ENCODE measurements at regions not wholly inside any gene's neighbourhood (a gene's known extent, or its start where the extent isn't known, plus 50 kb on each side); places are given as distances from the start of the nearest gene placed in this dataset.
"Not testable (repeated sequence)": the region's sequence is repeated elsewhere in the genome, so short reads cannot be mapped to it uniquely, and the experiment has no call there.

DNA sequence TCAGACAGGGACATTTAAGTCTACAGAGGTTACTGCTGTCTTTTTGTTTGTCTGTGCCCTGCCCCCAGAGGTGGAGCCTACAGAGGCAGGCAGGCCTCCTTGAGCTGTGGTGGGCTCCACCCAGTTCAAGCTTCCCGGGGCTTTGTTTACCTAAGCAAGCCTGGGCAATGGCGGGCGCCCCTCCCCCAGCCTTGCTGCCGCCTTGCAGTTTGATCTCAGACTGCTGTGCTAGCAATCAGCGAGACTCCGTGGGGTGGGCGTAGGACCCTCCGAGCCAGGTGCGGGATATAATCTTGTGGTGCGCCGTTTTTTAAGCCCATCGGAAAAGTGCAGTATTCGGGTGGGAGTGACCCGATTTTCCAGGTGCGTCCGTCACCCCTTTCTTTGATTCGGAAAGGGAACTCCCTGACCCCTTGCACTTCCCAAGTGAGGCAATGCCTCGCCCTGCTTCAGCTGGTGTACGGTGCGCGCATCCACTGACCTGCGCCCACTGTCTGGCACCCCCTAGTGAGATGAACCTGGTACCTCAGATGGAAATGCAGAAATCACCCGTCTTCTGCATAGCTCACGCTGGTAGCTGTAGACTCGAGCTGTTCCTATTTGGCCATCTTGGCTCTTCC is 134.1 kb upstream of the KITLG start:
- H3K4me1 Mint-ChIP-seq; H3K27ac Mint-ChIP-seq; H3K36me3 Mint-ChIP-seq; DNase-seq (ENCODE audit: low spot score in 2 of 2); H3K9me3 Mint-ChIP-seq; ATAC-seq; H3K4me3 Mint-ChIP-seq: not testable (repeated sequence)

DNA sequence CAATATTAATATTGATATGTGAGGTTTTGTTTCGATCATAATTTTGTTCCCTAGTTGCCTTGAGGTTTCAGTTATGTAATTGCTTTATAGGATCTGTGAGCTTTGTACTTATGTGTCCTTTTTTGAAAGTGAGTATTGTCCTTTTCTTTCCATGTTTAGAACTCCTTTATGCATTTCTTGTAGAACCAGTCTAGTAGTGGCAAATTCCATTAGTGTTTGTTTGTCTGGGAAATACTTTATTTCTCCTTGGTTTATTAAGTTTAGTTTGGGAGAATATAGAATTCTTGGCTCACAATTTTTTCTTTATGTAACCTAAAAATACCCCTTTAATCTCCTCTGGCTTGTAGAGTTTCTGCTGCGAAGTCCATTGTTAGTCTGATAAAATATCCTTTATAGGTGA is 127.5 kb upstream of the KITLG start:
- H3K36me3 Mint-ChIP-seq, result no peaks in the 10 kb centered on the region
- no peak for DNase-seq (ENCODE audit: low spot score in 2 of 2)
- H3K4me1 Mint-ChIP-seq, result no peaks in the 10 kb centered on the region
- peaks cover 2% of the 10 kb centered on the region for H3K9me3 Mint-ChIP-seq
- no peak for ATAC-seq
- no peak overlapping the region for H3K4me3 Mint-ChIP-seq
- H3K27ac Mint-ChIP-seq, result no peak overlapping the region

DNA sequence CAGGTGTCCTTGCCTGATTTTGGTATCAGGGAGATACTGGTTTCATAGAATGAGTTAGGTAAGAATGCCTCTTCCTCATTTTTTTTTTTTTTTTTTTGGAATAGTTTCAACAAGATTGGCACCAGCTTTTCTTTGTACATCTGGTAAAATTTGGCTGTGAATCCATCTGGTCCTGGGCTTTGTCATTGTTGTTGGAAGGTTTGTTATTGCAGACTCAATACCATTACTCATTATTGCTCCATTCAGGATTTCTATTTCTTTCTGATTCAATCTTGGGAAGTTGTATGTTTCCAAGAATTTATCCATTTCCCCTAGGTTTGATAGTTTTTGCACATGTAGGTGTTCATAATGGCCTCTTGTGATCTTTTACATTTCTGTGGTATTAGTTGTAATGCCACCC is 126.0 kb upstream of the KITLG start:
- Mint-ChIP-seq H3K9me3 (peaks cover 2% of the 10 kb centered on the region), H3K4me3 (no peak overlapping the region), H3K27ac (no peak overlapping the region), H3K4me1 (no peaks in the 10 kb centered on the region), H3K36me3 (no peaks in the 10 kb centered on the region)
- ATAC-seq (no peak), DNase-seq (ENCODE audit: low spot score in 2 of 2) (no peak)

DNA sequence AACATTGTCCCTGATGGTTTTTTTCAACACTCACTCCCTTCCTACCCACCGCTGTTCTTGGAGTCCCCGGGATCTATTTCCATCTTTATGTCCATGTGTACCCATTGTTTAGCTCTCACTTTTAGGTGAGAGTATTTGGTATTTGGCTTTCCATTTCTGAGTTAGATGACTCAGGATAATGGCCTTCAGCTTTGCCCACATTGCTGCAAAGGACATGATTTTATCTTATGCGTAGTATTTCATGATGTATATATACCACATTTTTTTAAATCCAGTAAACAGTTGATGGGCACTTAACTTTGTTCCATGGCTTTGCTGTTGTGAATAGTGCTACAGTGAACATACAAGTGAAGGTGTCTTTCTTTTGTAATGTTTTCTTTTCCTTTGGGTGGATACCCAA is 123.5 kb upstream of the KITLG start:
- Mint-ChIP-seq H3K27ac (no peak overlapping the region), H3K4me3 (no peak overlapping the region), H3K4me1 (no peaks in the 10 kb centered on the region), H3K9me3 (peaks cover 2% of the 10 kb centered on the region), H3K36me3 (no peaks in the 10 kb centered on the region)
- ATAC-seq, result no peak
- no peak for DNase-seq (ENCODE audit: low spot score in 2 of 2)

DNA sequence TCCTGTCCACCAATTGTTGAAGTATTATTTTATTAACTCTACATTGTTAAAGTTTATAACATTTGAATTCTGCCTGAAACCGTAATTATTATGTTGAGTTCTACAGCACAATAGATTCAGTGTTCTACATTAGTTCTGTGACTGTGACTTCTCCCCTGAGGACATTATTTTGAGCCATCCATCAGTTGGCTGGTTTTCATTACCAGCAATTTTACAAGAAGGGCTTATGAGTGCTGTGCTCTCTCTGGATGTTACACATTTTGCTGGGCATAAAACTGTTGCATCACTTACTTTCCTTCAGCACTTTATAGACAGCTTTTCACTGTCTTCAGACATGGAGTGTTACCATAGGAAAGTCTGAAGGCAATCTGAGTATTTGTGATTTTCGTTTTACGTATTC is 118.2 kb upstream of the KITLG start:
- DNase-seq (ENCODE audit: low spot score in 2 of 2), result no peak
- Mint-ChIP-seq H3K4me3 (no peak overlapping the region), H3K4me1 (no peaks in the 10 kb centered on the region)

DNA sequence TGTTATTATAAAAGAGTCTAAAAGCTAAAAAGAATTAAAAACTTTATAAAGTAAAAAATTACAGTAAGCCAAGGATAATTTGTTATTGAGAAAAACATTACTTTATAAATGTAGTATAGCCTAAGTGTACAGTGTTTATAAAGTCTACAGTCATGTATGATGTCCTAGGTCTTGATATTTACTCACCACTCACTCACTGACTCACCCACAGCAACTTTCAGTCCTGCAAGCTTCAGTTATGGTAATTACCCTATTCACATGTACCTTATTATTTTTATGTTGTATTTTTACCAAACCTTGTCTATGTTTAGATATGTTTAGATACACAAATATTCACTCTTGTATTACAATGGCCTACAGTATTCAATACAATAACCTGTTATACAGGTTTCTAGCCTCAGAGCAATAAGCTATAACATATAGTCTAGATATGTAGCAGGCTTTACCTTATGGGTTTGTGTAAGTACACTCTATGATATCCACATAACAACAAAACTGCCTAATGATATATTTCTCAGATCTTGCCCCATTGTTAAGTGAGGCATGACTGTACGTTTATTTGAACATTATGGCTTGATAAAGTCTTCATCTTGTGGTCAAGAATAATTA is 113.7 kb upstream of the KITLG start:
- no peak overlapping the region for H3K4me3 Mint-ChIP-seq
- no peaks in the 10 kb centered on the region for H3K36me3 Mint-ChIP-seq
- DNase-seq (ENCODE audit: low spot score in 2 of 2) (no peak), ATAC-seq (no peak)
- H3K9me3 Mint-ChIP-seq, result peaks cover 4% of the 10 kb centered on the region
- H3K4me1 Mint-ChIP-seq, result no peaks in the 10 kb centered on the region
- no peak overlapping the region for H3K27ac Mint-ChIP-seq

More for the DNA sequence above, 118.2 kb upstream of the KITLG start:
- no peak overlapping the region for H3K27ac Mint-ChIP-seq
- H3K36me3 Mint-ChIP-seq, result no peaks in the 10 kb centered on the region
- H3K9me3 Mint-ChIP-seq, result peaks cover 4% of the 10 kb centered on the region
- ATAC-seq, result no peak

DNA sequence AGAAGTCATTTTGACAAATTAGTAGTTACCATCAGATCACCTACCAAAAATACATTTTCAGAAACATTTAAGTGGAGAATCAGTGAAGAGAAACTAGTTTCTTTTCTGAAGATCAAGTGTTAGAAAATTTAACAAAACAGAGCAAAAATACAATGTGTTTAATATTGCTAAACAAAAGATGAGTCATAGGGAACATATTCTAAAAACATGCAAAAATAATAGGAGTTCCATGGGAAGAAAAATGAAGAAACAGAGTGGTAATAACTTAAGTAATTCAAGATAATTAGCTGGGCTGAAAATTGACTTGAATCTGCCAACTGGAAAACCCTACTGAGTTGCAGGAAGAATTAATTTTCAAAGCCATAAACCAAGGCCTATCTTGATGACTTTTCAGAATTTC is 111.5 kb upstream of the KITLG start:
- no peak overlapping the region for H3K27ac Mint-ChIP-seq
- H3K4me3 Mint-ChIP-seq, result no peak overlapping the region
- ATAC-seq (no peak), DNase-seq (ENCODE audit: low spot score in 2 of 2) (no peak)
- peaks cover 4% of the 10 kb centered on the region for H3K9me3 Mint-ChIP-seq
- no peaks in the 10 kb centered on the region for H3K36me3 Mint-ChIP-seq
- no peaks in the 10 kb centered on the region for H3K4me1 Mint-ChIP-seq

DNA sequence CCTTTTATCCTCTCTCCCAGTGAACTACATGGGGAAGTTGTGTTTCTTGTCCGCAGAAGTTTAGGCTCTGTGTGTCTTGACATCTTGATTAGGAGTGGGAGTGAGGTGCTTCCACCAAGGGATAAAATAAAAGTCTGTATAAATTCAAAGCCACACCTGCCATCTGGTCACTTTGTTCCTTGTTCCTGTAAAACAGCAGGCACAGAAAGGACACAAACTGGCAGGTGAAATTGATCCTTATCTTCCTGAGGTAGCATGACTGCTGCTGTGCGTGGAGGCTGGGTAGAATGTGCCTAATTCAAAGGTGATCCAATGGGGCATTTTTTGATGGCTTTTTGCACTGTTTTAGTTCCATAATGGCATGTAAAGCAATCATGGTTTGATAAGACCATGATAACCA is 104.3 kb upstream of the KITLG start:
- no peak overlapping the region for H3K27ac Mint-ChIP-seq
- ATAC-seq, result no peak
- no peaks in the 10 kb centered on the region for H3K4me1 Mint-ChIP-seq
- H3K4me3 Mint-ChIP-seq, result no peak overlapping the region
- H3K9me3 Mint-ChIP-seq, result peaks cover 2% of the 10 kb centered on the region
- no peaks in the 10 kb centered on the region for H3K36me3 Mint-ChIP-seq
- no peak for DNase-seq (ENCODE audit: low spot score in 2 of 2)

DNA sequence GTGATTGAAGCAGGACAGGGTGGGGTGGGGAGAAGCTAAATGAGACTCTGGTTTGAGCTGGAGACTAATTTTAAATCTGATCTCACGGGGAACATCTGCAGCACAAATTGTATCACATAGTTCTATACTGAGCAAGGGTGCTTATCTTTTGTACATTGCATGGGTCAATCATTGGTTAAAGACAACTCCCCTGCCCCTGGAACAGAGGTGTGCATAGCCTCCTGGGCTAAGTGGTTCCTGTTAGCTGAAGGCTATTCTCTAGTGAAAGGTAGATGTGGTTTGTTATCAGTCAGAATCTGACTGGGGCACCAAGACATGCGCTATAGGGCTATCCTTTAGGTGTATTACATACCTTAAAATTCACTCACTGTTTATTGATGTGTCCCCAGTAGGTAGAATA is 103.9 kb upstream of the KITLG start:
- Mint-ChIP-seq H3K4me1 (no peaks in the 10 kb centered on the region), H3K27ac (no peak overlapping the region), H3K36me3 (no peaks in the 10 kb centered on the region), H3K9me3 (peaks cover 2% of the 10 kb centered on the region), H3K4me3 (no peak overlapping the region)
- no peak for DNase-seq (ENCODE audit: low spot score in 2 of 2)
- no peak for ATAC-seq

DNA sequence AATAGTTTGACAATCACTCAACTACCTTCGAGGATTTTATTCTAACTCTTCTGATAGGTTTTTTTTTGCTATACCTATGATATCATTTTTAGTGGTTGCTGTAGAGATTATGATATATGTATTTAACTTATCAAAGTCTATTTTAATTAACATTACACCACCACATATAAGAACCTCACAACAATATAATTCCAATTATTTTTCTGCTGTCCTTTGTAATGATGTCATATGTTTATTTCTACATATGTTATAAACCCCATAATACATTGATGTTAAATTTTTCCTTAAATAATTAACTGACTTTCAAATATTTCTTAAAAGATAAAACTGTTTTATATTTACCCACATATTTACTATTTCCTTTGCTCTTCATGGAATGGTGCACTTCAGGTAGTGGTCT is 103.4 kb upstream of the KITLG start:
- no peaks in the 10 kb centered on the region for H3K36me3 Mint-ChIP-seq
- peaks cover 2% of the 10 kb centered on the region for H3K9me3 Mint-ChIP-seq
- no peak overlapping the region for H3K4me3 Mint-ChIP-seq
- ATAC-seq (no peak), DNase-seq (ENCODE audit: low spot score in 2 of 2) (no peak)
- H3K27ac Mint-ChIP-seq, result no peak overlapping the region
- no peaks in the 10 kb centered on the region for H3K4me1 Mint-ChIP-seq

DNA sequence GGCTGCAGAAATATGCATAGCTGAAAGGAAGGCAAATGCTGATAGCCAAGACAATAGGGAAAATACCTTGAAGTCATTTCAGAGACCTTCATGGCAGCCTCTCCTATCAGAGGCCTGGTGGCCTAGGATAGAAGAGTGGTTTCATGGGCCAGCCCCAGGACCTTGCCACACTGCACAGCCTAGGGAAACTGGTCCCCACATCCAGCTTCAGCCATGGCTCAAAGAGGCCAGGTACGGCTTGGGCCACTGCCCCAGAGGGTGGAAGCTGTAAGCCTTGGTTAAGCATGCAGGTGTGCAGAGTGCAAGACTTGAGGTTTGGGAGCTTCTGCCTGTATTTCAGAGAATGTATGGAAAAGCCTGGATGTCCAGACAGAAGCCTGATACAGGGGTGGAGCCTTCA is 101.0 kb upstream of the KITLG start:
- ATAC-seq (peak; percentile 61), DNase-seq (ENCODE audit: low spot score in 2 of 2) (no peak)
- Mint-ChIP-seq H3K4me3 (no peak overlapping the region), H3K4me1 (no peaks in the 10 kb centered on the region), H3K36me3 (no peaks in the 10 kb centered on the region), H3K9me3 (peaks cover 2% of the 10 kb centered on the region), H3K27ac (no peak overlapping the region)

DNA sequence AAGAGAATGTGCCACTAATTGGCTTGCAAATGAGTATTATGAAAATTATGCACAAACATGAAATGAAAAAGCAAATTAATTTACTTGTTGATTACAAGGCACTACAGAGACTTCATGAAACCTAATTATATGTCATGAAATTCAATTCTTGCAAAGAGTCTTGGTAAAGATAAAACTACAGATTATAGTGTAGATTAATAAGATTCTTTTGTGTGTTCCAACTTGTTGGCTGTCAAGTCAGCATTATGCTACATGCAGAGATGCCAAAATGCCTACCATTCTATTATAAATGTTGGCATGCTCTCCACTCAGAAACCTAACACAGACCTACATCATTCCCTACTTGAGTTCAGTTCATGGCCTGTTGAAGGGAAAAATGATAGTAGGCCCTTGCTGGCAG is 97.2 kb upstream of the KITLG start:
- DNase-seq (ENCODE audit: low spot score in 2 of 2) (no peak), ATAC-seq (no peak)
- Mint-ChIP-seq H3K4me1 (no peaks in the 10 kb centered on the region), H3K36me3 (no peaks in the 10 kb centered on the region), H3K4me3 (no peak overlapping the region), H3K9me3 (peaks cover 2% of the 10 kb centered on the region), H3K27ac (no peak overlapping the region)

DNA sequence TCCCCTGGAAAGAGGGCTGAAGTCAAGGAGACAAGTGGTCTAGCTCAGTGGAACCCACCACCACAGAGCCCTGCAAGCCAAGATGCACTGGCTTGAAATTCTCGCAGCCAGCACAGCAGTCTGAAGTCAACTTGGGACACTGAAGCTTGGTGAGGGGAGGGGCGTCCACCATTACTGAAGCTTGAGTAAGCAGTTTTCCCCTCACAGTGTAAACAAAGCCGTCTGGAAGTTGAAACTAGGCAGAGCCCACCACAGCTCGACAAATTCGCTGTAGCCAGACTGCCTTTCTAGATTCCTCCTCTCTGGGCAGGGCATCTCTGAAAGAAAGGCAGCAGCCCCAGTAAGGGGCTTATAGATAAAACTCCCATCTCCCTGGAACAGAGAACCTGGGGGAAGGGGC is 87.3 kb upstream of the KITLG start:
- ATAC-seq; DNase-seq (ENCODE audit: low spot score in 2 of 2); H3K4me1 Mint-ChIP-seq; H3K36me3 Mint-ChIP-seq; H3K27ac Mint-ChIP-seq; H3K4me3 Mint-ChIP-seq; H3K9me3 Mint-ChIP-seq: not testable (repeated sequence)

DNA sequence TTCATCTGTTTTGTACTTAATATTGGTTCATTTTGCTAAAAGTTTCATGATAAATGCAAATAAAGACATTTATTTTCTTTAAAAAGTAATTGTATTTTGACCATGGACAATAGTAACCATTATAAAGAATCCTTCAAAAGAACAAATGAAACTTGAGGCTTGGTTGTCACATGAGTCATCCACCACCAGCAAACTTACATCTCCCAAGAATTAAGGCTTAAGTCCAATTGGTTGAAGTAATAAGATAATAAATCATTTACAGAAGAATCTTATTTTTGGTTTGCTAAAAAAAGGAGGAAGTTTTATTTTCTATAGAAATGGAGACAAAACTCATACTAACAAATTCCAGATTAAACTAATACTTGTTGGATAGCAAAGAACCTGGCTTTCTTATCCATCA is 84.8 kb upstream of the KITLG start:
- Mint-ChIP-seq H3K27ac (no peak overlapping the region), H3K9me3 (peaks cover 9% of the 10 kb centered on the region), H3K4me3 (no peak overlapping the region), H3K4me1 (no peaks in the 10 kb centered on the region), H3K36me3 (no peaks in the 10 kb centered on the region)
- ATAC-seq, result no peak
- no peak for DNase-seq (ENCODE audit: low spot score in 2 of 2)

DNA sequence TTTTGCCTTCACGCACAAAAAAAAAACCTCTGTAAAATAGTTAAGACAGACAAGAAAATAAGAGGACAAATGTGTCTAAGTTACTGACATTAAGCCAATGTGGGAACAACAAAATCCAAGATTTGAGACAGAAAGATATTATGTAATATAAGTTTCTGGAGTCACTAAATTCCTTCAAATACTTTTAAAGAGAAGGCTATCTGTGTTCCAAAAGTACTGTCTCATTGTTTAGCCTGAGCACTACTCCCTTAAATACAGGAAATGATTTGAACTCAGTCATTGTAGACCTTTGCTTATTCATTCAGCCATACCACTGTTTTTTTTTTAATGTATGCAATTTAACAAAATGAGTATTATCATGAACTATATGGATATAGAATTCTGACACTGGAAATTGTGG is 82.7 kb upstream of the KITLG start:
- Mint-ChIP-seq H3K27ac (no peak overlapping the region), H3K4me1 (no peaks in the 10 kb centered on the region), H3K9me3 (peaks cover 9% of the 10 kb centered on the region), H3K36me3 (no peaks in the 10 kb centered on the region), H3K4me3 (no peak overlapping the region)
- DNase-seq (ENCODE audit: low spot score in 2 of 2) (no peak), ATAC-seq (no peak)

DNA sequence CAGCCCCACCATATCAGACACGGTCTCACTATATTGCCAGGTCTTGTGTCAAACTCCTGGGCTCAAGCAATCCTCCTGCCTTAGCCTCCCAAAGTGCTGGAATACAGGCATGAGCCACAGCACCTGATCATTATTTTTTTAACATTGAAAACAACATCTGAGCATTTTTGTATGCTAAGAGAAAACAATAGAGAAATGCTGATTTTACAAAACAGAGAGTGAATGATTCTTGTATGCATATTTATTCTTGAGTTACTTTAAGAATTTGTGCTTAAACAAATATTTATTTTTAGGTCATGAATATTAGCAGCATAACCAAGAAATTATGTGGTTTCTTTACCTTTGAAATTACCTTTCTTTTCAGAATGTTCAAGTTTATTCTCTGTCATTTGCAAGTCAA is 81.8 kb upstream of the KITLG start:
- Mint-ChIP-seq H3K4me3 (no peak overlapping the region), H3K27ac (no peak overlapping the region), H3K36me3 (no peaks in the 10 kb centered on the region), H3K4me1 (no peaks in the 10 kb centered on the region), H3K9me3 (peaks cover 9% of the 10 kb centered on the region)
- no peak for DNase-seq (ENCODE audit: low spot score in 2 of 2)
- ATAC-seq, result no peak

DNA sequence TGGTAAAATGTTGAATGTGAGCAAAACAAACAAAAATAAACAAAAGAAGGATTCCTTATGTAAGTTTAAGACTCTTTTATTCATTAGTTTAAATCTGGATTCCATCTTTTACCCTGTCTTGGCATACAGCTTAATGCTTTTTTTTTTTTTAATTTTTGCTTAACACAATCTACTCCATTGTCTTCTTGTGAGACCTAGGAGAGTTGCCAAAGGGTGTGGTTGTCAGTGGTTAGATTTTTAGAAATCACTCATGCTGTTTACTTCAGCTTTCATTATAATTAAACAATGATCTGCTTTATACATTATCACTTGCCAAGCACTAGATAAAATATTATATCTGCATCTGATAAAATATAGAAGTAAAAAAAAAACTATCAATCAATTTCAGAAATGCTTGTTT is 77.7 kb upstream of the KITLG start:
- DNase-seq (ENCODE audit: low spot score in 2 of 2) (no peak), ATAC-seq (no peak)
- peaks cover 4% of the 10 kb centered on the region for H3K9me3 Mint-ChIP-seq
- no peak overlapping the region for H3K27ac Mint-ChIP-seq
- H3K4me1 Mint-ChIP-seq, result no peaks in the 10 kb centered on the region
- no peaks in the 10 kb centered on the region for H3K36me3 Mint-ChIP-seq
- no peak overlapping the region for H3K4me3 Mint-ChIP-seq
